ENCODE measurements at regions not wholly inside any gene's neighbourhood (a gene's known extent, or its start where the extent isn't known, plus 50 kb on each side); places are given as distances from the start of the nearest gene placed in this dataset.

- Histone ChIP-seq H3K4me3 (no peak overlapping the region), H3K9me3 (peaks cover 0 to 35% (median 15%) of the 10 kb centered on the region in 8 donors), H3K4me1 (no peaks in the 10 kb centered on the region), H3K36me3 (no peaks in the 10 kb centered on the region), H3K27me3 (replicated peaks in 1 of 7) (peaks cover 0 to 27% (median 0%) of the 10 kb centered on the region in 7 donors), H3K27ac (no peak overlapping the region)
- DNase-seq = no peak
- TF ChIP-seq POLR2A (IDR thresholded peaks at IDR 0.05) (no peak), CTCF (IDR thresholded peaks at IDR 0.05 in 8 of 11, conservative IDR thresholded peaks at IDR 0.05 in 3 of 11) (no peak), POLR2AphosphoS5 (IDR thresholded peaks at IDR 0.05) (no peak)
- WGBS, 5 donors = 38 to 42% (median 40%) methylated on average over 8 of the region's 8 CpGs
- intact Hi-C loops (cut with DNase I; ENCODE audit: low total_unique reads) = no loop called here
These were observed 389.7 kb downstream of the AACS start for GRCh38 chr12:125454786-125455480.

- DNase-seq = no peak
- Histone ChIP-seq H3K36me3 (no peaks in the 10 kb centered on the region), H3K9me3 (peaks cover 0 to 36% (median 15%) of the 10 kb centered on the region in 8 donors), H3K4me1 (no peaks in the 10 kb centered on the region), H3K27ac (no peak overlapping the region), H3K4me3 (no peak overlapping the region), H3K27me3 (replicated peaks in 1 of 7) (peaks cover 0 to 27% (median 0%) of the 10 kb centered on the region in 7 donors)
- 63 to 72% (median 70%) methylated on average over 4 of the region's 4 CpGs for WGBS, 5 donors
- TF ChIP-seq CTCF (IDR thresholded peaks at IDR 0.05 in 8 of 11, conservative IDR thresholded peaks at IDR 0.05 in 3 of 11) (no peak), POLR2AphosphoS5 (IDR thresholded peaks at IDR 0.05) (no peak), POLR2A (IDR thresholded peaks at IDR 0.05) (no peak)
- intact Hi-C loops (cut with DNase I; ENCODE audit: low total_unique reads) = no loop called here
These were observed 390.3 kb downstream of the AACS start for GRCh38 chr12:125455556-125455955.

- H3K27ac ChIP-seq = no peak overlapping the region
- H3K27me3 ChIP-seq (replicated peaks in 1 of 7) = peaks cover 0 to 27% (median 0%) of the 10 kb centered on the region in 7 donors
- peaks cover 0 to 16% (median 0%) of the 10 kb centered on the region in 8 donors for H3K9me3 ChIP-seq
- H3K36me3 ChIP-seq = no peaks in the 10 kb centered on the region
- WGBS, 5 donors = 52 to 84% (median 78%) methylated on average over 5 to 11 of the region's 11 CpGs
- no peak overlapping the region for H3K4me3 ChIP-seq
- no peaks in the 10 kb centered on the region for H3K4me1 ChIP-seq
- TF ChIP-seq CTCF (IDR thresholded peaks at IDR 0.05 in 8 of 11, conservative IDR thresholded peaks at IDR 0.05 in 3 of 11) (no peak), POLR2AphosphoS5 (IDR thresholded peaks at IDR 0.05) (no peak), POLR2A (IDR thresholded peaks at IDR 0.05) (no peak)
- no peak for DNase-seq
- intact Hi-C loops (cut with DNase I; ENCODE audit: low total_unique reads) = no loop called here
These were observed 393.5 kb downstream of the AACS start for GRCh38 chr12:125458552-125459268.

GRCh38 chr12:125461831-125462230 lies 396.6 kb downstream of the AACS start:
- H3K36me3 ChIP-seq = no peaks in the 10 kb centered on the region
- no peaks in the 10 kb centered on the region for H3K4me1 ChIP-seq
- no peak overlapping the region for H3K27ac ChIP-seq
- intact Hi-C loops (cut with DNase I; ENCODE audit: low total_unique reads) = no loop called here
- no peak for DNase-seq
- no peak overlapping the region for H3K4me3 ChIP-seq
- 78 to 86% (median 81%) methylated on average over 5 of the region's 5 CpGs for WGBS, 5 donors
- TF ChIP-seq CTCF (IDR thresholded peaks at IDR 0.05 in 8 of 11, conservative IDR thresholded peaks at IDR 0.05 in 3 of 11) (no peak), POLR2AphosphoS5 (IDR thresholded peaks at IDR 0.05) (no peak), POLR2A (IDR thresholded peaks at IDR 0.05) (no peak)
- H3K9me3 ChIP-seq = peaks cover 0 to 16% (median 0%) of the 10 kb centered on the region in 8 donors
- H3K27me3 ChIP-seq (replicated peaks in 1 of 7) = peaks cover 0 to 13% (median 0%) of the 10 kb centered on the region in 7 donors
